Ammon's horn (tissue), 1 donor: ENCODE measurements at regions not wholly inside any gene's neighbourhood (a gene's known extent, or its start where the extent isn't known, plus 50 kb on each side); places are given as distances from the start of the nearest gene placed in this dataset.
"Not testable (repeated sequence)": the region's sequence is repeated elsewhere in the genome, so short reads cannot be mapped to it uniquely, and the experiment has no call there.

ENCODE experiments used
- DNase-seq: peaks from one replicate; pipeline ENCODE4 v3.0.0-alpha.2; 2016; ENCODE audit warnings: low spot score

GRCh38 chr10:125236091-125236490 lies 75.7 kb upstream of the CTBP2 start:
- DNase-seq = no peak

GRCh38 chr10:125235093-125236069 lies 75.0 kb upstream of the CTBP2 start:
- DNase-seq = no peak

GRCh38 chr10:125234576-125234975 lies 74.2 kb upstream of the CTBP2 start:
- DNase-seq = not testable (repeated sequence)

GRCh38 chr10:125233726-125234125 lies 73.4 kb upstream of the CTBP2 start:
- no peak for DNase-seq

GRCh38 chr10:125232841-125233240 lies 72.5 kb upstream of the CTBP2 start:
- DNase-seq = no peak

GRCh38 chr10:125231813-125232475 lies 71.6 kb upstream of the CTBP2 start:
- no peak for DNase-seq

- no peak for DNase-seq
These were observed 70.9 kb upstream of the CTBP2 start for GRCh38 chr10:125231116-125231812.

- no peak for DNase-seq
These were observed 69.9 kb upstream of the CTBP2 start for GRCh38 chr10:125230251-125230650.

GRCh38 chr10:125228245-125228940 lies 68.0 kb upstream of the CTBP2 start:
- DNase-seq = not testable (repeated sequence)

GRCh38 chr10:125227546-125227945 lies 67.2 kb upstream of the CTBP2 start:
- DNase-seq = no peak

- DNase-seq = no peak
These were observed 66.5 kb upstream of the CTBP2 start for GRCh38 chr10:125226823-125227222.

GRCh38 chr10:125226005-125226404 lies 65.6 kb upstream of the CTBP2 start:
- DNase-seq = no peak

GRCh38 chr10:125225051-125225450 lies 64.7 kb upstream of the CTBP2 start:
- DNase-seq = no peak

GRCh38 chr10:125222515-125223308 lies 62.3 kb upstream of the CTBP2 start:
- no peak for DNase-seq

- no peak for DNase-seq
These were observed 61.4 kb upstream of the CTBP2 start for GRCh38 chr10:125221716-125222115.

- DNase-seq = no peak
These were observed 59.4 kb upstream of the CTBP2 start for GRCh38 chr10:125219776-125220175.

- DNase-seq = no peak
These were observed 58.6 kb upstream of the CTBP2 start for GRCh38 chr10:125218967-125219366.

GRCh38 chr10:125217990-125218675 lies 57.8 kb upstream of the CTBP2 start:
- no peak for DNase-seq

GRCh38 chr10:125216861-125217260 lies 56.5 kb upstream of the CTBP2 start:
- DNase-seq = no peak

GRCh38 chr10:125216309-125216708 lies 55.9 kb upstream of the CTBP2 start:
- no peak for DNase-seq

GRCh38 chr10:125214283-125214570 lies 53.9 kb upstream of the CTBP2 start:
- no peak for DNase-seq
